ENCODE measurements at regions not wholly inside any gene's neighbourhood (a gene's known extent, or its start where the extent isn't known, plus 50 kb on each side); places are given as distances from the start of the nearest gene placed in this dataset.

DNA sequence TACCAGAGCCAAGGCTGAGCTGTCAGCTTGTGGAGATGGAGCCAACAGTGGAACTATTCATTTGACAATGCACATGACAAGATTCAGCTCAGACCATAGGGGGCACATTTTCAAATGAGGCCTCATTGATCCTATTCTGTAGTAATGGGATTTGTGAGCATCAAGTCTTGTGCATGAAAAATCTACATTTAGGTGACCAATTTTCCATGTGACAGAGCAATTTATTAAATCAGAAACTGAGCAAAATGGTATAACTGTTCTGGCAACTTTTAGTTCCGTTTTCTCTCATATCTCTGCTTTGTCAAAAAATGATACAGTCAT, 108.5 kb upstream of the PCDH18 start:
- Mint-ChIP-seq H3K9me3 (no peaks in the 10 kb centered on the region), H3K36me3 (ENCODE audit: low read depth) (no peaks in the 10 kb centered on the region), H3K4me1 (ENCODE audit: low read depth) (no peaks in the 10 kb centered on the region), H3K27ac (no peak overlapping the region), H3K27me3 (no peaks in the 10 kb centered on the region), H3K4me3 (no peak overlapping the region)
- intact Hi-C loops (cut with micrococcal nuclease): no loop called here
- DNase-seq: no peak
- no peak for ATAC-seq
- ChIA-PET POLR2A (no interaction called here), CTCF (no interaction called here)
- TF ChIP-seq, protein P1, sequence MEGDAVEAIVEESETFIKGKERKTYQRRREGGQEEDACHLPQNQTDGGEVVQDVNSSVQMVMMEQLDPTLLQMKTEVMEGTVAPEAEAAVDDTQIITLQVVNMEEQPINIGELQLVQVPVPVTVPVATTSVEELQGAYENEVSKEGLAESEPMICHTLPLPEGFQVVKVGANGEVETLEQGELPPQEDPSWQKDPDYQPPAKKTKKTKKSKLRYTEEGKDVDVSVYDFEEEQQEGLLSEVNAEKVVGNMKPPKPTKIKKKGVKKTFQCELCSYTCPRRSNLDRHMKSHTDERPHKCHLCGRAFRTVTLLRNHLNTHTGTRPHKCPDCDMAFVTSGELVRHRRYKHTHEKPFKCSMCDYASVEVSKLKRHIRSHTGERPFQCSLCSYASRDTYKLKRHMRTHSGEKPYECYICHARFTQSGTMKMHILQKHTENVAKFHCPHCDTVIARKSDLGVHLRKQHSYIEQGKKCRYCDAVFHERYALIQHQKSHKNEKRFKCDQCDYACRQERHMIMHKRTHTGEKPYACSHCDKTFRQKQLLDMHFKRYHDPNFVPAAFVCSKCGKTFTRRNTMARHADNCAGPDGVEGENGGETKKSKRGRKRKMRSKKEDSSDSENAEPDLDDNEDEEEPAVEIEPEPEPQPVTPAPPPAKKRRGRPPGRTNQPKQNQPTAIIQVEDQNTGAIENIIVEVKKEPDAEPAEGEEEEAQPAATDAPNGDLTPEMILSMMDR (IDR thresholded peaks at IDR 0.05): no peak

DNA sequence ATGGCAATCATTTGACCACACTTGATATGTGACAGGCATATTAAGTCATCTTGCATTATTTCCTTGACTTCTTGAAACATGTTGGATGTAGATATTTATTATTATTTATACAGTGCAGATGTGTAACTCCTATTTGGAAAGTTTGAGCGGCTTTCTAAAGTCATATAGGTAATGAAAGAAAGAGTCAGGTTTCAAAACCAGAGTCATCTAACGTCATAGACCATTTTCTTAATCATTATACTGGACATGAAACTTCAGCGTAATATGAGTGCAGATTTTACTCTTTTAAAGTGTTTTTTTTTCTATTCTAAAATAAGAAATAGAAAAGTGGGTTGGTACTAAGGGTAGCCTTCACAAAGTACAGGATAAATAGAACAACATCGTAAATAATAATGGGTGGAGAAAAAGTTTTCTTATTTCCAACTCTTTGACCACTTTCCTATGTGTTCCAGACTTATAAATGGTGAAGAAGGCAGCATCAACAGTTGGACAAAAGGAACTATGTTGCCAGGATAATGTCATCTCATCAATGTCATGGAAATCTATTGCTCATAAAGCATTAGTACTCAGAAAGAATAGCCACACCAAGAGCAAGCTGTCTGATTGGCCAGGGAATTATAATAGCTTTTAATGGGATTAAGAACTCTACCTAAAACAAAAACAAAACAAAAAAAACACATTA, 108.0 kb upstream of the PCDH18 start:
- DNase-seq (no peak), ATAC-seq (no peak)
- H3K27me3 Mint-ChIP-seq: no peaks in the 10 kb centered on the region
- no peaks in the 10 kb centered on the region for H3K4me1 Mint-ChIP-seq (ENCODE audit: low read depth)
- H3K27ac Mint-ChIP-seq: no peak overlapping the region
- intact Hi-C loops (cut with micrococcal nuclease): no loop called here
- POLR2A ChIA-PET: no interaction called here
- no peaks in the 10 kb centered on the region for H3K9me3 Mint-ChIP-seq
- H3K4me3 Mint-ChIP-seq: no peak overlapping the region
- no peaks in the 10 kb centered on the region for H3K36me3 Mint-ChIP-seq (ENCODE audit: low read depth)
- TF ChIP-seq, protein P1 (IDR thresholded peaks at IDR 0.05): no peak
- CTCF ChIA-PET: no interaction called here

DNA sequence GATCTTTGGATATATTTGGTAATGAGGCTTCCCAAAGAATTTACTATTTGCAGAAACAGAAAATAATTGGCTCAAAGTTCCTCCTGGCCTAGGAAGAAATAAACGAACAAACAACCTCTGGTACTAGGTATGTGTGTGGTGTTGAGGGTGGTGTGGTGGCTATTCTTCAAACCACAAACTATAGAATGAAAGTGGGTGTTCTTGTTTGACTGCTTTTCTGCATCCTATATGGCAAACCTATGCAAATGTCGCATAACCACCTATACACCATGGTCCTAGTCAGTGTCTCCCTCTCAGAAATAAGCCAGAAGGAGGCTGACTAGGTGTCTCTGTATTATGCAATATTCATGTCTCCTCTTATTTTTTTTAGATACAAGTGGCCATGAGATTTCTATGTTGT, 106.6 kb upstream of the PCDH18 start:
- POLR2A ChIA-PET: no interaction called here
- H3K4me1 Mint-ChIP-seq (ENCODE audit: low read depth): no peaks in the 10 kb centered on the region
- ATAC-seq (no peak), DNase-seq (no peak)
- H3K36me3 Mint-ChIP-seq (ENCODE audit: low read depth): no peaks in the 10 kb centered on the region
- H3K27ac Mint-ChIP-seq: no peak overlapping the region
- intact Hi-C loops (cut with micrococcal nuclease): no loop called here
- H3K9me3 Mint-ChIP-seq: no peaks in the 10 kb centered on the region
- CTCF ChIA-PET: no interaction called here
- H3K27me3 Mint-ChIP-seq: no peaks in the 10 kb centered on the region
- no peak overlapping the region for H3K4me3 Mint-ChIP-seq
- TF ChIP-seq, protein P1 (IDR thresholded peaks at IDR 0.05): no peak

DNA sequence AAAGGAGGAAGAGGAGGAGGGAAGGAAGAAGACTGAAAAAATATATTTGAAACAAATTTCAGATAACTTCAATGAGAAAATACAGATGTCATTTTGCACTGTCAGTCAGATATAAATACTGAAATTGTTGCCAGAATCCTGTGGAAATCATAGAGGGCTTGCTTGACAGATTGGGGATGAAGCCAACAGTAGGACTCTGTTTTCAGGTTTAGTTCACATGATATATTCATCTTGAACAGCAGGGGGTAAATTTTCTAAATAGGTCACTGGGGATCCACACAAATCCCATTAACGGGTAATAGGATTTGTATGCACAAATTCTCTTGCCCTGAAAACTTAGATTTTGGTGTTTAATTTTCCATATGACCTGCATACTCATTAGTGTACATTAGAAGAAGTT, 103.3 kb upstream of the PCDH18 start:
- POLR2A ChIA-PET: no interaction called here
- Mint-ChIP-seq H3K27ac (no peak overlapping the region), H3K36me3 (ENCODE audit: low read depth) (no peaks in the 10 kb centered on the region), H3K9me3 (no peaks in the 10 kb centered on the region), H3K27me3 (no peaks in the 10 kb centered on the region), H3K4me3 (no peak overlapping the region), H3K4me1 (ENCODE audit: low read depth) (no peaks in the 10 kb centered on the region)
- TF ChIP-seq, protein P1 (IDR thresholded peaks at IDR 0.05): no peak
- intact Hi-C loops (cut with micrococcal nuclease): no loop called here
- CTCF ChIA-PET: no interaction called here
- DNase-seq (no peak), ATAC-seq (no peak)

DNA sequence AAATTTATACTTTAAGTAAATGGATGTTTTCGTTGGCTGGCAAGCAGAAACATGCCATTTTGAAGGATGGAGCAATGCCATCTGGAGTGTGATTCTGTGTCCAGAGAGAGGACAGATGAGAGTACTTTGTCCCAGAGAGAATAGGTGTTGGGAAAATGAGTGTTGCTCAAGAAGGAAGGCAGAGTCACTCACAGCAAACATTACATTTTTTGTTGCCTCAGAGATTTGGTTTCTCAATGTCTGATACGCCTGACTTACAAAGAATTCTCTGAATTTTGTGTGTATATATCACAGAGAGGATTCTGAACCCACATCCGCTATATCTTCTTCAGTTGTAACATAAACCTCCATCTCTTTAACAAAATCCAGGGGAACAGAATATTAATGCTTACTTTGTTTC, 102.8 kb upstream of the PCDH18 start:
- TF ChIP-seq, protein P1 (IDR thresholded peaks at IDR 0.05): no peak
- no peaks in the 10 kb centered on the region for H3K4me1 Mint-ChIP-seq (ENCODE audit: low read depth)
- H3K36me3 Mint-ChIP-seq (ENCODE audit: low read depth): no peaks in the 10 kb centered on the region
- ChIA-PET POLR2A (no interaction called here), CTCF (no interaction called here)
- intact Hi-C loops (cut with micrococcal nuclease): no loop called here
- no peak overlapping the region for H3K4me3 Mint-ChIP-seq
- no peaks in the 10 kb centered on the region for H3K27me3 Mint-ChIP-seq
- H3K9me3 Mint-ChIP-seq: no peaks in the 10 kb centered on the region
- no peak for ATAC-seq
- DNase-seq: no peak
- no peak overlapping the region for H3K27ac Mint-ChIP-seq

Data from activated CD8-positive, alpha-beta T cell treated with anti-CD3 and anti-CD28 coated beads for 36 hours (primary cell).